Caco-2 (cell line): ENCODE measurements at regions not wholly inside any gene's neighbourhood (a gene's known extent, or its start where the extent isn't known, plus 50 kb on each side); places are given as distances from the start of the nearest gene placed in this dataset.

Experiments
- BruUV-seq: library from RNA; stranded (reverse); fragments of 400-500 nt; replicated peaks from 2 replicates; lab custom pipeline; 2021; lab: Mats Ljungman, UMichigan
- CTCF ChIA-PET: fragments of 300-600 bp; sonication (Branson Sonifier 250); formaldehyde crosslinking; loops from one replicate; lab custom pipeline; 2022; ENCODE audit warnings: antibody characterized with exemption; lab: Charles Lee
- POLR2A ChIA-PET: fragments of 300-600 bp; sonication (Branson Sonifier 250); formaldehyde crosslinking; loops from one replicate; lab custom pipeline; 2022; ENCODE audit warnings: antibody characterized with exemption; lab: Charles Lee
- DNase-seq, 2 experiments: peaks; one replicate each; pipeline versions ENCODE4 v3.0.0 to v3.0.0-alpha.2; 2020 to 2022
- H3K27me3 ChIP-seq: replicated peaks from 2 replicates; pipeline ENCODE4 v1.6.0; 2011; ENCODE audit warnings: low read length; ENCODE audit not compliant: control insufficient read depth, insufficient read depth
- H3K36me3 ChIP-seq: 2 replicates; pipeline ENCODE4 v1.5.1; 2011; ENCODE audit warnings: low read length; ENCODE audit not compliant: control insufficient read depth, insufficient read depth
- H3K4me1 ChIP-seq: fragments of 250-450 bp; sonication (Bioruptor Pico); 2 replicates; pipeline ENCODE4 v1.5.1; 2020; ENCODE audit warnings: mild to moderate bottlenecking
- H3K4me3 ChIP-seq: 2 replicates; pipeline ENCODE4 v1.5.1; 2011; ENCODE audit warnings: low read depth, mild to moderate bottlenecking, control low read depth, low read length
- H3K9me3 ChIP-seq: fragments of 250-450 bp; sonication (Bioruptor Pico); 2 replicates; pipeline ENCODE4 v1.5.1; 2020; ENCODE audit warnings: mild to moderate bottlenecking, moderate library complexity
- H3K27ac Mint-ChIP-seq: one replicate; pipeline ENCODE4 v1.8.0; 2022; ENCODE audit warnings: mixed read lengths; ENCODE audit not compliant: unreplicated experiment
- H3K27me3 Mint-ChIP-seq: one replicate; pipeline ENCODE4 v1.8.0; 2022; ENCODE audit warnings: mixed read lengths; ENCODE audit not compliant: insufficient read depth, unreplicated experiment
- H3K36me3 Mint-ChIP-seq: one replicate; pipeline ENCODE4 v1.8.0; 2022; ENCODE audit warnings: mild to moderate bottlenecking, mixed read lengths; ENCODE audit not compliant: insufficient read depth, unreplicated experiment
- H3K4me1 Mint-ChIP-seq: one replicate; pipeline ENCODE4 v1.8.0; 2022; ENCODE audit warnings: low read depth, mixed read lengths; ENCODE audit not compliant: unreplicated experiment
- H3K4me3 Mint-ChIP-seq: one replicate; pipeline ENCODE4 v1.8.0; 2022; ENCODE audit warnings: mild to moderate bottlenecking, moderate library complexity, mixed read lengths; ENCODE audit not compliant: unreplicated experiment
- H3K9me3 Mint-ChIP-seq: one replicate; pipeline ENCODE4 v1.8.0; 2022; ENCODE audit warnings: mixed read lengths; ENCODE audit not compliant: unreplicated experiment
- CTCF ChIP-seq, 2 experiments: fragments of 200-600 bp in 1 of 2; IDR thresholded peaks; 1 replicate in 1 of 2; 2 replicates in 1 of 2; pipeline versions ENCODE4 v1.5.1 to v1.8.0; 2011 to 2022; ENCODE audit warnings: antibody characterized with exemption in 1 of 2, control low read depth in 1 of 2, inconsistent platforms in 1 of 2, low read depth in 1 of 2, low read length in 1 of 2, mild to moderate bottlenecking in 1 of 2, moderate library complexity in 1 of 2; ENCODE audit not compliant: insufficient read depth in 1 of 2, severe bottlenecking in 1 of 2, unreplicated experiment in 1 of 2
- intact Hi-C: fragments of 100-400 bp; cut with micrococcal nuclease; formaldehyde crosslinking; loops from one replicate; pipeline ENCODE4 v1.10.0; 2022; ENCODE audit not compliant: unreplicated experiment

GRCh38 chr7:153835103-153835502 is 217.1 kb upstream of the DPP6 start:
- Mint-ChIP-seq H3K4me1 (no peaks in the 10 kb centered on the region), H3K27me3 (no peaks in the 10 kb centered on the region), H3K4me3 (no peak overlapping the region), H3K27ac (no peak overlapping the region), H3K36me3 (no peaks in the 10 kb centered on the region), H3K9me3 (no peaks in the 10 kb centered on the region)
- no peak for DNase-seq
- CTCF ChIA-PET, result interaction anchor here (0.7 kb wide), 1 partner anchor 766 kb away, joined by 3 read pairs; no protein-coding TSS in a partner anchor
- Histone ChIP-seq H3K4me3 (no peak overlapping the region), H3K27me3 (no peaks in the 10 kb centered on the region), H3K4me1 (no peaks in the 10 kb centered on the region), H3K9me3 (no peaks in the 10 kb centered on the region), H3K36me3 (no peaks in the 10 kb centered on the region)
- TF ChIP-seq CTCF (IDR thresholded peaks at IDR 0.05; ENCODE audit: insufficient read depth in 1 of 2, low read depth in 1 of 2, low read length in 1 of 2, severe bottlenecking in 1 of 2, unreplicated experiment in 1 of 2), result no peak
- POLR2A ChIA-PET, result no interaction called here
- no TSS peak for BruUV-seq
- intact Hi-C loops, result loop anchor here (10.0 kb wide), 1 partner anchor 450 kb away; no protein-coding TSS in a partner anchor

GRCh38 chr7:153835712-153836265 is 216.4 kb upstream of the DPP6 start:
- POLR2A ChIA-PET, result no interaction called here
- intact Hi-C loops, result loop anchor here (10.0 kb wide), 1 partner anchor 451 kb away; no protein-coding TSS in a partner anchor
- CTCF ChIA-PET, result interaction anchor here (0.7 kb wide), 1 partner anchor 767 kb away, joined by 3 read pairs; no protein-coding TSS in a partner anchor
- no TSS peak for BruUV-seq
- Histone ChIP-seq H3K9me3 (no peaks in the 10 kb centered on the region), H3K4me3 (no peak overlapping the region), H3K36me3 (no peaks in the 10 kb centered on the region), H3K4me1 (no peaks in the 10 kb centered on the region), H3K27me3 (no peaks in the 10 kb centered on the region)
- Mint-ChIP-seq H3K4me1 (no peaks in the 10 kb centered on the region), H3K27ac (no peak overlapping the region), H3K36me3 (no peaks in the 10 kb centered on the region), H3K27me3 (no peaks in the 10 kb centered on the region), H3K4me3 (no peak overlapping the region), H3K9me3 (no peaks in the 10 kb centered on the region)
- DNase-seq, result no peak
- no peak for TF ChIP-seq CTCF (IDR thresholded peaks at IDR 0.05; ENCODE audit: insufficient read depth in 1 of 2, low read depth in 1 of 2, low read length in 1 of 2, severe bottlenecking in 1 of 2, unreplicated experiment in 1 of 2)

- BruUV-seq, result no TSS peak
- Mint-ChIP-seq H3K27ac (no peak overlapping the region), H3K9me3 (peaks cover 8% of the 10 kb centered on the region), H3K36me3 (no peaks in the 10 kb centered on the region), H3K4me1 (no peaks in the 10 kb centered on the region), H3K27me3 (no peaks in the 10 kb centered on the region), H3K4me3 (no peak overlapping the region)
- no peaks in the 10 kb centered on the region for H3K36me3 ChIP-seq
- H3K9me3 ChIP-seq, result peaks cover 6% of the 10 kb centered on the region; the same call in 1 of the 2 replicates
- no peaks in the 10 kb centered on the region for H3K27me3 ChIP-seq
- DNase-seq, result no peak
- POLR2A ChIA-PET, result no interaction called here
- no peak overlapping the region for H3K4me3 ChIP-seq
- H3K4me1 ChIP-seq, result no peaks in the 10 kb centered on the region
- intact Hi-C loops, result loop anchor here (10.0 kb wide), 1 partner anchor 454 kb away; no protein-coding TSS in a partner anchor
- no peak for TF ChIP-seq CTCF (IDR thresholded peaks at IDR 0.05; ENCODE audit: insufficient read depth in 1 of 2, low read depth in 1 of 2, low read length in 1 of 2, severe bottlenecking in 1 of 2, unreplicated experiment in 1 of 2)
- CTCF ChIA-PET, result no interaction called here
These were observed 213.6 kb upstream of the DPP6 start for GRCh38 chr7:153838591-153838990.
